ENCODE measurements at regions not wholly inside any gene's neighbourhood (a gene's known extent, or its start where the extent isn't known, plus 50 kb on each side); places are given as distances from the start of the nearest gene placed in this dataset.
"Not testable (repeated sequence)": the region's sequence is repeated elsewhere in the genome, so short reads cannot be mapped to it uniquely, and the experiment has no call there.

DNA sequence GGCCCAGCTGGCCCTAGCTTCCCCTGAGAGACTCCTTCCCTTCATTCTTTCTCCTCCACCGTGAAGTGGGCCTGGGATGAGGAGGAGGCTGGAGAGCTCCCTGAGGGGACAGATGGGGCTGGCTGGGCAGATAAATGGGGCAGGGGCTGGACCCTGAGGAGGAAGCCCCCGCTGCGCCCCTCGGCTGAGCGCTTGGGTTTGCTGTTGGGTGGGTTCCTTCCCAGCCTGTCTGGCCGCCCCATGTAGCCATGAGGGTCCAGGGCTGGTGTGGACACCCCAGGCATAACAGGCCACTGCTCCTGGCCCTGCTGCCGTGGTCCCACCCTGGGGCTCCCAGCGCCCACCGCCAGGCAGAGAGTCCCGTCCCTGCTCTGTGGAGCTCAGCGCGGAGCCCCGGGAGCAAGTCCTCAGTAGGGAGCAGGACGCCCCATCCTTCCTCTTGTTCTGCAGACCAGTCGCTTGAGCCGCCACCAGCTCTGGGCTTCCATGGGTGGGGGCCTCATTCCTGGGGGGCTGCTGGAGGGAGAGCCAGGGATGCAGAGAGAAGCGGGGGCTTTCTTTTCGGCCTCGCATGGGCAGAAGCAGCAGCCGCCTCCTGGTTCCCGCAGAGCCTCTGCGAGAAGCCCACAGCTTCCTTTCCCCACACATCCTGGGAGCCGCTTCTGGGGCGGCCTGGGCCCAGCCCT lies 266.4 kb upstream of the TCERG1L start:
- no peak for DNase-seq (ENCODE audit: low read depth in 2 of 3, low spot score in 2 of 3)

- no peak for DNase-seq (ENCODE audit: low read depth in 2 of 3, low spot score in 2 of 3)
Measured at GRCh38 chr10:131578472-131578970, 267.0 kb upstream of the TCERG1L start.

- no peak for DNase-seq (ENCODE audit: low read depth in 2 of 3, low spot score in 2 of 3)
Measured at GRCh38 chr10:131579251-131580071, 267.9 kb upstream of the TCERG1L start.

GRCh38 chr10:131580076-131580652 lies 268.6 kb upstream of the TCERG1L start:
- DNase-seq (ENCODE audit: low read depth in 2 of 3, low spot score in 2 of 3): no peak

DNA sequence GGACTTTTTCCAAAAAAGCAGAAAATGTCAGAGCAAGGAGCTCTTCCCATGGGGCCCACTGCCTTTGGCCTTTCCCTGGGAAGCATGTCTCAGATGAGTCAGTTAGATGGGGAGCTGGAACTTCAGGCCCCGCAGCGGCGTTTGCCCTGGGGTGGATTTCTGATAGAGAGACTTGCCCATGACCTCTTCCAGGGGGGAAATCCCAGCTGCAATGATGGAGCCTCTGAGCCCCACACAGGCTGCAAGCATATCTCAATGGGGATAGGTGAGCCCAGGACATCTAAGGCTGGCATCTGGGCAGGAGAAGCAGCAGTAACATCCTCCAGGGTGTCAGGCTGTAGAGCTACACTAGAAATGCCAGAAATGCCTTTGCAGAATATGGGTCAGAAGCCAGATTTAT lies 269.2 kb upstream of the TCERG1L start:
- no peak for DNase-seq (ENCODE audit: low read depth in 2 of 3, low spot score in 2 of 3)

DNA sequence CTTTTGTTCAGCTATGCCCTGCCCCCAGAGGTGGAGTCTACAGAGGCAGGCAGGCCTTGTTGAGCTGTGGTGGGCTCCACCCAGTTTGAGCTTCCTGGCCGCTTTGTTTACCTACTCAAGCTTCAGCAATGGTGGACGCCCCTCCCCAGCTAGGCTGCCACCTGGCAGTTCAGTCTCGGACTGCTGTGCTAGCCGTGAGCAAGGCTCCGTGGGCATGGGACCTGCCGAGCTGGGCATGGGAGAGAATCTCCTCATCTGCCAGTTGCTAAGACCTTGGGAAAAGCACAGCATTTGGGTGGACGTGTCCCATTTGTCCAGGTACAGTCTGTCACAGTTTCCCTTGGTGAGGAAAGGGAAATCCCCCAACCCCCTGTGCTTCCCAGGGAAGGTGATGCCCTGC lies 270.0 kb upstream of the TCERG1L start:
- DNase-seq (ENCODE audit: low read depth in 2 of 3, low spot score in 2 of 3): not testable (repeated sequence)

- no peak for DNase-seq (ENCODE audit: low read depth in 2 of 3, low spot score in 2 of 3)
Measured at GRCh38 chr10:131584287-131584686, 272.8 kb upstream of the TCERG1L start.

DNA sequence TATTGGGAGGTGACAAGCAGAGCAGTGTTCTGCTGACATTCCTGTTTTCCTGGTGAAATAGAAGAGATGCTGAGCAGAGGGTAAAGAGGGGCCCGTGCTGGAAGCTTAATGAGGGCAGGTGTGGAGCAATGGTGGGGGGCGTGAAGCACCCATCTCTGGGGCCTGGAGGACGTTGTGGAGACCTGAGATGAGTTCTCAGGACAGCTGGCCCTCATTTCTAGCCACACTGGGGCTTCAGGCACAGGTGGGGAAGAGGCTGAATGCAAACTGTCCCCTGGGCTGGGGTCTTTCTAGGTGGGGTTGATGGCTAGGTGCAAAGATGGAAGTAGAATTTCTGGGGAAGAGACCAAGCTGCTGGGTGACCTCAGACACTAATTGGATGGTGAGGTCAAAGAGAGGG lies 274.2 kb upstream of the TCERG1L start:
- DNase-seq (ENCODE audit: low read depth in 2 of 3, low spot score in 2 of 3): no peak

DNA sequence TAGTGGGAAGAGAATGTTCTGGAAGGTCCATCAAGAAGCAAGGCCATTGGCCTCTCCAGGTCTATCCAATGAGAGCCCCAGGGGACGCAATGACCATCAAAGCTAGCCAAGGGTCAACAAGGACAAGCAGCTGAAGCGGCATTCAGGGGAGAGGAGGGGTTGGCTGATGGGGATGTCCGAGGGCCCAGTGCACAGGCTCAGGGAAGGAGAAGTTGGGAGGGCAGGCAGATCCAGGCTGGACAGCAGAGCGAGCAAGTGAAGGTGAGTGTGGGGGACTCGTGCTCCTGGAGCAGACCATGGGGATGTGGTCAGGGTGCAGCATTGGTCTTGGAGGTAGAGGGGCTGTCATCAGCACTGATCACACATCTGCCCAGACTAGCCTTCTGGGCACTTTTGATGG lies 275.4 kb upstream of the TCERG1L start:
- DNase-seq (ENCODE audit: low read depth in 2 of 3, low spot score in 2 of 3): no peak

DNA sequence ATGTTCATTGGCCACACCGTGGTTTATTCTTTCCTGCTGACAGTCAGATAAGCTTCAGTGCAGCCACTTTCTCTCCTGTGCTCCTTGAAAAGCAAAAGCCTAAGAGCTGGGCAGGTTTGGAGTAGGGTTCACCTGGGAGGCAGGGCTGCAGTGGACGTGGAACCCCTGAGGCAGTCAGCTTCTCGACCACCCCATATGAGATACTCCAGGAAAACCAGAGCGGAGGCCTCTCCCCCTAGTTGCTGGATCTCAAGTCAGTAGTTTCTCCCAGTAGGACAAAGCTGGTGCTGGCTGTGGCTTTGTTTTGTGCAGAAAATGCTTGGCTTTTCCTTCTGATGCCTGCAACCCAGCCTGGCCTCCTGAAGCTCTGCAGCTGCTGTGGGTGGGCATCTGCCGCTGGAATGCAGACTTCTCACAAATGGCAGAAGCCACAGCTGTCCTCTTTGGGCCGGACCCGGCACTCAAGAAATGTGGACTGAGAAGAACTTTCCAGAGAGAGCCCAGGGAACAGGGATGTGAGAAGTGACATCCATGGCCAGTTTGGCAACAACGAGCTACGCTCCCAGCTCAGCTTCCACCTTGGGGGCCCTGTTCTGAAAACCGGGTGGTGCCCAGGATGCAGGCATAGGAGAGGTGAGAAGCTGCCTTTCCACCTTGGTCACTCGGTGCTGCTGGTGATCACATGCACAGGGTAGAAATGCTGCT lies 276.6 kb upstream of the TCERG1L start:
- DNase-seq (ENCODE audit: low read depth in 2 of 3, low spot score in 2 of 3): no peak

- DNase-seq (ENCODE audit: low read depth in 2 of 3, low spot score in 2 of 3): no peak
Measured at GRCh38 chr10:131588704-131589220, 277.2 kb upstream of the TCERG1L start.

GRCh38 chr10:131590567-131590966 lies 279.0 kb upstream of the TCERG1L start:
- no peak for DNase-seq (ENCODE audit: low read depth in 2 of 3, low spot score in 2 of 3)

DNA sequence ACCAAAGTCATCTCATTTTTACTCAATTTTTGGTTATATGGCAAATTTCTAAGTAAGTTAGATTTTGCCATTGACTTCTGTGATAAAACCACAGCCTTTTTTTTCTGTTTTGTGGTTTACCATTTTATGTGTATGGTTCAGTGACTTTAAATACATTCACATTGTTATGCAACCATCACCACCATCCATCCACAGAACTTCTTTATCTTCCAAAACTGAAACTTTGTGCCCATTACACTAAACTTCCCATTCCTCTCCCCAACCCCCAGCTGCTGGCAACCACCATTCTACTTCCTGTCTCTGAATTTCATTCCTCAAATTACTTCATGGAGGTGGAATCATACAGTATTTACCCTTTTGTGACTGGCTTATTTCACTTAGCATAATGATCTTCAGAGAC lies 280.4 kb upstream of the TCERG1L start:
- DNase-seq (ENCODE audit: low read depth in 2 of 3, low spot score in 2 of 3): no peak

DNA sequence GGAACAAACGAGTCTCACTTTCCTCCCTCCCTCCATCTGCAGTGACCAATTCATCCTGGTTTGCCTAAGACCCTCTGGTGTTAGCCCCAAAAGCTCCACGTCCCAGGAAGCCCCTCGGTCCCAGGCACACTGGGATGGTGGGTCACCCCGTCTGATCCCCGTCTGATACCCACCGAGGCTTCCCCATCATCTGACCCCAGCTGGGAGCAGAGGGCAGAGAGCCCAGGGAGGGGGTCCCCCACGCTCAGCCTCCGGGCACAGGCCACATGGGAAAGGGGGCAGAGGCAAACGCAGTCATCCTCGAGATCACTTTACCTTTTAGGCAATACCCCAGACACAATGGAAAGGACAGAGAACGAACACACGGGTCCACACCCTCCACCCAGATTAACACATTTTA lies 291.6 kb upstream of the PPP2R2D start:
- no peak for DNase-seq (ENCODE audit: low read depth in 2 of 3, low spot score in 2 of 3)

- no peak for DNase-seq (ENCODE audit: low read depth in 2 of 3, low spot score in 2 of 3)
Measured at GRCh38 chr10:131615150-131615549, 285.7 kb upstream of the PPP2R2D start.

GRCh38 chr10:131616040-131616439 lies 284.8 kb upstream of the PPP2R2D start:
- DNase-seq (ENCODE audit: low read depth in 2 of 3, low spot score in 2 of 3): no peak

DNA sequence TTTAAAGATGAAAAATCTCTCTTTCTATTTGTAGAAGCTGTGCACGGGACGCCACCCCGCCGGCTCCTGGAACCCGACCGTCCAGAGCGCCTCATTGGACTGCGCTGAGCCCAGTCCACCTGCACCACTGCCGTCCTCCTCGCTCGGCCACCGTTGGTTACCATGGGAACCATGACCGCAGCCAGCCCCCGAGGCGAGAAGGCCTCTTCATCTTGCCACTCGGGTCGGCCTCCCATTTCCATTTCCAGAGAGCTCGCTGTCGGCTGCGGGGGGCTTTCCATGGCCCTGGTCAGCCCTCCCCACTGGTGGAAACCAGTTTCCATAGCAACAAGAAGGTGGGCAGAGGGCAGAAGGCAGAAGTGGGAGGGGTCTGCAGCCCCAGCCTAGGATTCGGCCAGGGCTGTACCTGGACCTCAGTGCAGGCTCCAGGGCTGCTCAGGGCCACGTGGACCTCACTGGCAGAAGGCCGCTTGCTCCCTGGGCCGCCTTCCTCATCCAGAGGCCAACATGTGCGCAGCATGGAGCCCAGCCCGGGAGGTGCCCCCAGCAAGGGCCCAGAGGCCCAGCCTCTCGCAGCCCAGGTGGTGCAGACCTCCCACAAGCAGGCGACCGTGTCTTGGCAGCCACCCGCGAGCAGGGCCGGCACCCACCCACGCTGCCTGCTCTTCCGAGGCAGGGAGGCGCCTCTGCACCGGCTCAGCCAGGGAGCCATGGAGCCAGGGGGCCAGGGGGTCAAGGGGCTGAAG lies 283.5 kb upstream of the PPP2R2D start:
- no peak for DNase-seq (ENCODE audit: low read depth in 2 of 3, low spot score in 2 of 3)

DNA sequence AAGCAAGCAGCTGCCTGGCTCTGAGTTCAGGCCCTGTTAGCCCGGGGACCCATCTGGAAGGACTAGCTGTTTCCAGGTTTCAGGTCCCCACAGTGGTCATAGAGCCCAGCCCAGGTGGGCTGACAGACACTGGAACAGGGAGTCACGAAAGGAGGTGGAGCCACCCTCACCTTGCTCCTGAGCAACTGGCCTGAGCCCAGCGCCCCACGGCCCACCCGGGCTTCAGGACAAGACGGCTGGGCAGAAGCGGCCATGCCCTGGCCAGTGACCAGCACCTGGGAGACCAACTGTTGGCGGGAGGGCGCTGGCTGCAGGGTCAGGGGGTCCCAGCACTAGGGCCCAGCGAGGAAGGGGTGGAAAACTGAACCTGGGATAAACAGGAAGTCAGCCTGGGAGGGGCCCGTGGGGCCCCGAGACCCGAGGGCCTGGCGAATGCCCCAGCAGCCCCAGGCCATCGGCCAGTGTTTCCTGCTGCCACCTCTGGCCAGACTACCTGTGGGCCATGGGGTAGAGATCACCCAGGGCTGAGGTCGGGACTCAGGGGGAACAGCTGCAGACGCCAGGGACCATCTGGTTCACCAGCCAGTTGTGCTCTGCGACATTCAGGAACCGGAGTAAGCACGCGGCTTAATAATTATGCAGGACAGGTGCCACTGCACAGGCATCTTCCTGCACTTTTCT lies 282.1 kb upstream of the PPP2R2D start:
- no peak for DNase-seq (ENCODE audit: low read depth in 2 of 3, low spot score in 2 of 3)

DNA sequence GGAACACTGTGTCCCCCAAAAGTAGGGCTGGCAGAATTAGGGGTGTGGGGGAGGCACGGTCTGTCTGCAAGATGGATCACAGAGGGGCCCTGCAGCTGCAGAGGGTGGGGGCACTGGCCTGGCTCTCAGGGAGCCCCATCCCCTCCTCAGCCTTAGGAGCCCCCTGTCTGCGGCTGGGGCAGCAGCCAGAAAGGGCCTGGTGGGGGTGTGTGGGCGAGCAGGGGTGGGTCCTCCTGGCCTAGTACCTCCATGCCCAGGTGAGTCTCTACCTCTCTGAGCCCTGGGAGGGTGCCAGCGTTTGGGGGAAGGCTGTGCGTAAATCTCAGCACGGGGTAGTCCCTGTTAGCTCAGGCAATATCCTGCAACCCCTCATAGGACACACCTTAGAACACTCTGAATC lies 280.5 kb upstream of the PPP2R2D start:
- no peak for DNase-seq (ENCODE audit: low read depth in 2 of 3, low spot score in 2 of 3)

DNA sequence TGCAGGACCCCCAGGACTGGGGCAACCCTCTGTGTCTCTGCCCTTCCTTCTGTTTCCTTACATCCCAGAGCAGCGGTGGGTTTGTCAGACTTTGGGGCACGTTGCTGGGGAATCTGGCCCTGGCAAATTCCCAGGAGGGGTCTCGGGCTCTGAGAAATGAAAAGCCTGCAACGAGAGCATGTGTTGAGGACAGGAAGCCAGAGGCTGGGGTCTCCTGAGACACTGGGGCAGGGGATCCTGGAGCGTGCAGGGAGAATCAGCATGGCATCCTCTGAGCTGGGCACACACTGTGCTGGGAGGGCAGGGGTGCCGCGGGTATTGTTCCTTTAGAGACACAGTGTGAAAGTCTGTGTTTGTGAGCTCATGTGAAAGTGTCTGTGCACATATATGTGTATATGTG lies 279.9 kb upstream of the PPP2R2D start:
- no peak for DNase-seq (ENCODE audit: low read depth in 2 of 3, low spot score in 2 of 3)
